ENCODE measurements at regions not wholly inside any gene's neighbourhood (a gene's known extent, or its start where the extent isn't known, plus 50 kb on each side); places are given as distances from the start of the nearest gene placed in this dataset.
"Not testable (repeated sequence)": the region's sequence is repeated elsewhere in the genome, so short reads cannot be mapped to it uniquely, and the experiment has no call there.

DNA sequence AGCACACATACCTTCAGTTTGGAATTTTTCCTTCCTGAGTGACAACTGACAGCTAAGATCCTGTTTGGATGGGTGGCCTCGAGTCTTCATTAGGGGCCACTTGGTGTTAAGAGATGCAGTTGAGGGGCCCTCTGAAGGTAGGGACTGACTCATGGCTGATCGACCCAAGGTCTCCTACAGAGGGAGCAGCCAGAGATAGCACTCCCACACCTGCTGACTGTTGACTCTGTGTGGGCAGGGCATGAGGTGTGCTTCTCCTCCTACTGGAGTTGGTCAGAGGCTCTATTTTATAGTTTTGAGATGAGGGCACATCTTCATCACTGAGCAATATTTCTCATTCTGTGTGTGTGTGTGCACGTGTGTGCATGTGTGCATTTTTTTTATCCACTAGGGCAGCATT is 378.8 kb upstream of the PODXL start:
- no peak for DNase-seq (ENCODE audit: low read depth in 1 of 2, low spot score in 1 of 2)
- TF ChIP-seq GABPA (IDR thresholded peaks at IDR 0.05; ENCODE audit: low read depth) (no peak), POLR2AphosphoS5 (IDR thresholded peaks at IDR 0.05; ENCODE audit: low read depth) (no peak), SPI1 (IDR thresholded peaks at IDR 0.05; ENCODE audit: borderline replicate concordance, low read depth) (no peak)
- TF ChIP-seq, protein P1, sequence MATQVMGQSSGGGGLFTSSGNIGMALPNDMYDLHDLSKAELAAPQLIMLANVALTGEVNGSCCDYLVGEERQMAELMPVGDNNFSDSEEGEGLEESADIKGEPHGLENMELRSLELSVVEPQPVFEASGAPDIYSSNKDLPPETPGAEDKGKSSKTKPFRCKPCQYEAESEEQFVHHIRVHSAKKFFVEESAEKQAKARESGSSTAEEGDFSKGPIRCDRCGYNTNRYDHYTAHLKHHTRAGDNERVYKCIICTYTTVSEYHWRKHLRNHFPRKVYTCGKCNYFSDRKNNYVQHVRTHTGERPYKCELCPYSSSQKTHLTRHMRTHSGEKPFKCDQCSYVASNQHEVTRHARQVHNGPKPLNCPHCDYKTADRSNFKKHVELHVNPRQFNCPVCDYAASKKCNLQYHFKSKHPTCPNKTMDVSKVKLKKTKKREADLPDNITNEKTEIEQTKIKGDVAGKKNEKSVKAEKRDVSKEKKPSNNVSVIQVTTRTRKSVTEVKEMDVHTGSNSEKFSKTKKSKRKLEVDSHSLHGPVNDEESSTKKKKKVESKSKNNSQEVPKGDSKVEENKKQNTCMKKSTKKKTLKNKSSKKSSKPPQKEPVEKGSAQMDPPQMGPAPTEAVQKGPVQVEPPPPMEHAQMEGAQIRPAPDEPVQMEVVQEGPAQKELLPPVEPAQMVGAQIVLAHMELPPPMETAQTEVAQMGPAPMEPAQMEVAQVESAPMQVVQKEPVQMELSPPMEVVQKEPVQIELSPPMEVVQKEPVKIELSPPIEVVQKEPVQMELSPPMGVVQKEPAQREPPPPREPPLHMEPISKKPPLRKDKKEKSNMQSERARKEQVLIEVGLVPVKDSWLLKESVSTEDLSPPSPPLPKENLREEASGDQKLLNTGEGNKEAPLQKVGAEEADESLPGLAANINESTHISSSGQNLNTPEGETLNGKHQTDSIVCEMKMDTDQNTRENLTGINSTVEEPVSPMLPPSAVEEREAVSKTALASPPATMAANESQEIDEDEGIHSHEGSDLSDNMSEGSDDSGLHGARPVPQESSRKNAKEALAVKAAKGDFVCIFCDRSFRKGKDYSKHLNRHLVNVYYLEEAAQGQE (IDR thresholded peaks at IDR 0.05; ENCODE audit: insufficient replicate concordance, low read depth): no peak
- Histone ChIP-seq H3K27ac (replicated peaks) (no peak overlapping the region), H3K27me3 (ENCODE audit: insufficient read depth, poor library complexity, severe bottlenecking) (no peaks in the 10 kb centered on the region), H3K4me3 (replicated peaks; ENCODE audit: insufficient read depth, low read length) (no peak overlapping the region)

GRCh38 chr7:131934452-131934851 is 378.0 kb upstream of the PODXL start:
- no peak overlapping the region for H3K27ac ChIP-seq (replicated peaks)
- H3K27me3 ChIP-seq (ENCODE audit: insufficient read depth, poor library complexity, severe bottlenecking): no peaks in the 10 kb centered on the region
- no peak overlapping the region for H3K4me3 ChIP-seq (replicated peaks; ENCODE audit: insufficient read depth, low read length)
- TF ChIP-seq, protein P1 (IDR thresholded peaks at IDR 0.05; ENCODE audit: insufficient replicate concordance, low read depth): no peak
- TF ChIP-seq SPI1 (IDR thresholded peaks at IDR 0.05; ENCODE audit: borderline replicate concordance, low read depth) (no peak), POLR2AphosphoS5 (IDR thresholded peaks at IDR 0.05; ENCODE audit: low read depth) (no peak), GABPA (IDR thresholded peaks at IDR 0.05; ENCODE audit: low read depth) (no peak)
- TF ChIP-seq, protein P2, sequence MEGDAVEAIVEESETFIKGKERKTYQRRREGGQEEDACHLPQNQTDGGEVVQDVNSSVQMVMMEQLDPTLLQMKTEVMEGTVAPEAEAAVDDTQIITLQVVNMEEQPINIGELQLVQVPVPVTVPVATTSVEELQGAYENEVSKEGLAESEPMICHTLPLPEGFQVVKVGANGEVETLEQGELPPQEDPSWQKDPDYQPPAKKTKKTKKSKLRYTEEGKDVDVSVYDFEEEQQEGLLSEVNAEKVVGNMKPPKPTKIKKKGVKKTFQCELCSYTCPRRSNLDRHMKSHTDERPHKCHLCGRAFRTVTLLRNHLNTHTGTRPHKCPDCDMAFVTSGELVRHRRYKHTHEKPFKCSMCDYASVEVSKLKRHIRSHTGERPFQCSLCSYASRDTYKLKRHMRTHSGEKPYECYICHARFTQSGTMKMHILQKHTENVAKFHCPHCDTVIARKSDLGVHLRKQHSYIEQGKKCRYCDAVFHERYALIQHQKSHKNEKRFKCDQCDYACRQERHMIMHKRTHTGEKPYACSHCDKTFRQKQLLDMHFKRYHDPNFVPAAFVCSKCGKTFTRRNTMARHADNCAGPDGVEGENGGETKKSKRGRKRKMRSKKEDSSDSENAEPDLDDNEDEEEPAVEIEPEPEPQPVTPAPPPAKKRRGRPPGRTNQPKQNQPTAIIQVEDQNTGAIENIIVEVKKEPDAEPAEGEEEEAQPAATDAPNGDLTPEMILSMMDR (IDR thresholded peaks at IDR 0.05; ENCODE audit: insufficient read depth, low read length): no peak
- DNase-seq (ENCODE audit: low read depth in 1 of 2, low spot score in 1 of 2): no peak

GRCh38 chr7:131933751-131934289 is 377.4 kb upstream of the PODXL start:
- Histone ChIP-seq H3K4me3 (replicated peaks; ENCODE audit: insufficient read depth, low read length) (no peak overlapping the region), H3K27me3 (ENCODE audit: insufficient read depth, poor library complexity, severe bottlenecking) (no peaks in the 10 kb centered on the region), H3K27ac (replicated peaks) (no peak overlapping the region)
- TF ChIP-seq, protein P1 (IDR thresholded peaks at IDR 0.05; ENCODE audit: insufficient replicate concordance, low read depth): no peak
- TF ChIP-seq SPI1 (IDR thresholded peaks at IDR 0.05; ENCODE audit: borderline replicate concordance, low read depth): no peak
- TF ChIP-seq, protein P2 (IDR thresholded peaks at IDR 0.05; ENCODE audit: insufficient read depth, low read length): no peak
- TF ChIP-seq POLR2AphosphoS5 (IDR thresholded peaks at IDR 0.05; ENCODE audit: low read depth): no peak
- TF ChIP-seq GABPA (IDR thresholded peaks at IDR 0.05; ENCODE audit: low read depth): no peak
- DNase-seq (ENCODE audit: low read depth in 1 of 2, low spot score in 1 of 2): no peak

GRCh38 chr7:131933219-131933618 is 376.8 kb upstream of the PODXL start:
- not testable (repeated sequence) for H3K4me3 ChIP-seq (replicated peaks; ENCODE audit: insufficient read depth, low read length); H3K27me3 ChIP-seq (ENCODE audit: insufficient read depth, poor library complexity, severe bottlenecking); H3K27ac ChIP-seq (replicated peaks); DNase-seq (ENCODE audit: low read depth in 1 of 2, low spot score in 1 of 2)
